ENCODE measurements at regions not wholly inside any gene's neighbourhood (a gene's known extent, or its start where the extent isn't known, plus 50 kb on each side); places are given as distances from the start of the nearest gene placed in this dataset.
"Not testable (repeated sequence)": the region's sequence is repeated elsewhere in the genome, so short reads cannot be mapped to it uniquely, and the experiment has no call there.

- no peak for DNase-seq
Observed at GRCh38 chr2:122075381-122075780, 319.9 kb downstream of the TSN start.

DNA sequence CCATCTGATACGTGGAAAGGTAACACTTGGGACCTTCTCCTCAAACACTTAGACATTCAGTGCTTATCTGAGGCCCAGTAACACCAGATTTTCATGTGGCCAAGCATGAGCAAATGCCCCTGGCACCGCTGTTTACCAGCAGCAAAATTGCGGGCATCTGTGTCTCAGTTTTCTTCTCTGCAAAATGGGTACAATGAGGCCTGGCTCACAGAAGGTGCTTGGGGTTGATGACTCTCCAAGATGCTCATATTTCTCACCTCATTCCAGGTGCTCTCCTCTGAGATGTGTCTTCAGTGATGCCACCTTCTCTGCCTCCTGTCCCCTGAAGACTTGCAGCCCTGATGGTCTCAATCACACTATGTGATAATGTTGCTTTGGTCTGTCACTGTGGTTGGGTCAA, 321.7 kb downstream of the TSN start:
- DNase-seq: no peak

DNA sequence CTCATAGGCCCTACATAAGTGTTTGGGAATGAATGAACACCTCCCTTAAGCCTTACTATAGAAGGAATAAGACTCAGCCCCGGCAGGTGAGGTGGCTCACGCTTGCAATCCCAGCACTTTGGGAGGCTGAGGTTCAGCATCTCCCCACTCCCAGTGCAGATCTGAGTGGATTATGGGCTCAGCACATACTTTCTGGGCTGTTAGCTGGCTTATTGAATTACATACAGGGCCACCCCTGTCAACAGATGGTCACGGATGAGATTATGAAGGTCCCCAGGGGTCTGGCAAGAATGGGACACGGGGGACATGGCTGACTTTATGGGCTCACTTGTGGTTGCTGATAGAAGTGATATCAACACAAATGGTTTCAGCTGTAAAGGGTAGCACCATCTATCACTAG, 322.3 kb downstream of the TSN start:
- DNase-seq: no peak

DNA sequence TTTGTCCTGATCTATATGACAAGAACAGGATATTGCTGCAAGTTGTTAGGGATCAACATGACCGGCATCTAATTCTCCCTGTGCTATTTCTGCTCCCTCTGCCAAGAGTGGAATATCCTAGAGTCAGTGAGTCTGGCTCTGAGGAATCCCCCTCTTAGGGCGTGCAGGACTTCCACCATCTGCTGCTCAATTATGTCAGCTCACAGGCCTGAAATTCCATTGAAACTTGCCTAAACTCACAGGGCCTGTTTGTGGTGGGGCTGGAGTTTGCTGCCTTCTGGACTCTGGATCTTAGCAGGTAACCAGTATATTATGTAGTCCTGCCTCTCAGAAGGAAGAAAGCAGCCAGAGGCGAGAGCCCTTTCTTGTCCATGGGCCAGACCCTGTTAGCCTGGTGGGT, 323.0 kb downstream of the TSN start:
- DNase-seq: no peak

- DNase-seq: no peak
Observed at GRCh38 chr2:122079844-122080243, 324.4 kb downstream of the TSN start.

- DNase-seq: no peak
Observed at GRCh38 chr2:122080316-122080715, 324.9 kb downstream of the TSN start.

DNA sequence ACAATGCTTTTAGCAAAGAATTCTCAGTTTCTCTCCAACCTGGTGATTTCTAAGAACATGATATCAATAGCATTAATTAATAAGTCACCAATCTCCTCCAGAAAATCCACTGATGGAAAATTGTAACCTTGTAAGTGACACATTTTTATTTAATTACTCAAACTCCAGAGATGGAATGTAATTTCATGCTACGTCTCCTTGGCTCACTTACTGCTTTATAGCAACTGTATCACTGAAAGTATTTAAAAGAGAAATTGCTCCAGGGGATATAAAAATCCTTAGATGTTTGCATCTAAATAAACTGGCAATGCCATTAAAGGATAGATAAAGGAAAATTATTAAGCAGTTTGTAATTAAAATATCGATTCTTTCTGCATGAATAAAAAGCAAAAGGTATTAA, 325.4 kb downstream of the TSN start:
- no peak for DNase-seq

DNA sequence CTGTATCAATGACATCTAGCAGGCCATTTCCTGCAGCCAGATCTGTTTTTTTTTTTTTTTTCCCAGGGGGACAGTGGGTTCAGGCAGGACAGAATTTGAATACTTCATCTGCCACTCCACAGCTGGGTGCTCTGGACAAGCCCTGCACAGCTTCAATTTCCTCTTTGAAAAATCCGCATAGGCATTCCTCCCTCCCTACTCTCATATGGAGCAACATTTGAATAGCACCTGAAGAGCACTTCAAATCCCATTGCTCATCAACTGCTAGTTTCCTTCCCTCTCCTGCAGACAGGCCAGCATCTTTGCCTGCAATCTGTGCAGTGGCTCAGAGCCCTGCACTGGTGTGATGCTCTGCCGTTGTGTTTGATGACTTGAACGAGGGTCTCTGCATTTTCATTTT, 326.3 kb downstream of the TSN start:
- no peak for DNase-seq

DNA sequence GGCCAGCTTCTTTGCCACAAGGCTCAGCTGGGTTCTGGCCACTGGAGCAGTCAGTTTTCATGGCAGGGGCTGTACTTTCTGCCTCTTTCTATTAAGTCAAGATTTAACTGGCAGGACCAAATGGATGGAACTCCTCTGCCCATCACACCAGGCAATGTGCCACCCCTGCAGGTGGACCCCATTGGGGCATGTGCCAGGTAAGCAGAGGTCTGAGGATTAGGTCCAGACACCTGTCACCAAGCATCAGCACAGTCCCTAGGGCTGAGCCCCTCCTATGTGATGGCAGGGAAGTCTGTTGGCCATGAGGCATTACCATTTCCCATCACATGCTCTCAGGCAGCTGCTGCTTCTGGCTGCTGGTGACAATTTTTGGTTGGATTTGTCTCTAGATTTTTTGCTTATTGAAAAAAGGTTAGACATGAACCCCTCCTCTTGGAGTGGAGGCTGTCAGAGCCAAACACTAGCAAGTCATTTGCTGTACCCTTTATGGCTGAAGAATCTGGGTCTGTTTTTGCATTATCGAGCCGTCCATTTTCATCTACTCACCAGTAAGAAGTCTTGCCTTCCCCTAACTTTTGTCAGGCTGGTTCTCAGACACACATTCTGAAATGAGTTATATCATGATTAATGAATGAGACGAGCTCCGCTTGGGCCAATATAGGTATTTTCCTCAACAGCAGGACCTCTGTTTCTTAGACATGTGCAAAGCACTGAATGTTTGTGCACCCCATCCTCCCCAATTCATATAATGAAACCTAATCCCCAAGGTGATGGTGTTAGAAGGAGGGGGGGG, 328.0 kb downstream of the TSN start:
- no peak for DNase-seq

DNA sequence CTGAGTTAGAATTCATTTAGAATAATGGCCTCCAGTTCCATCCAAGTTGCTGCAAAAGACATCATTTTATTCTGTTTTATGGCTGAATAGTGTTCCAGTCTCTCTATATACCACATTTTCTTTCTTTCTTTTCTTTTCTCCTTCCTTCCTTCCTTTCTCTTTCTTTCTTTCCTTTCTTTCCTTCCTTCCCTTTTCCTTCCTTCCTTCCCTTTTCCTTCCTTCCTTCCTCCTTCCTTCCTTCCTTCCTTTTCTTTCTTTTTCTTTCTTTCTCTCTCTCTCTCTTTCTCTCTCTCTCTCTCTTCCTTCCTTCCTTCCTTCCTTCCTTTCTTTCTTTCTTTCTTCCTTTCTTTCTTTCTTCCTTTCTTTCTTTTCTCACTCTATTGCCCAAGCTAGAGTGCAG, 330.2 kb downstream of the TSN start:
- DNase-seq: not testable (repeated sequence)

DNA sequence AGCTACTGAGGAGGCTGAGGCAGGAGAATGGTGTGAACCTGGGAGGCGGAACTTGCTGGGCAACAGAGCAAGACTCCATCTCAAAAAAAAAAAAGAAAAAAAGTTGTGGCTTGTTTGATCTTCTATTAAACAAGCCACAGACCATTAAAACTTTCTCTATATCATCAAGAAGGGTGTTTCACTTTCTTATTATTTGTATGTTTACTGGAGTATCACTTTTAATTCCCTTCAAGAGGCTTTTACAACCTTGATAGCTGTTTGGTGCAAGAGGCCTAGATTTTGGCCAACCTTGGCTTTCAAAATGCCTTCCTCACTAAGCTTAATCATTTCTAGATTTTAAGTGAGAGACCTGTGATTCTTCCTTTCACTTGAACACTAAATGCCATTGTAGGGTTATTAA, 339.1 kb downstream of the TSN start:
- DNase-seq: no peak

DNA sequence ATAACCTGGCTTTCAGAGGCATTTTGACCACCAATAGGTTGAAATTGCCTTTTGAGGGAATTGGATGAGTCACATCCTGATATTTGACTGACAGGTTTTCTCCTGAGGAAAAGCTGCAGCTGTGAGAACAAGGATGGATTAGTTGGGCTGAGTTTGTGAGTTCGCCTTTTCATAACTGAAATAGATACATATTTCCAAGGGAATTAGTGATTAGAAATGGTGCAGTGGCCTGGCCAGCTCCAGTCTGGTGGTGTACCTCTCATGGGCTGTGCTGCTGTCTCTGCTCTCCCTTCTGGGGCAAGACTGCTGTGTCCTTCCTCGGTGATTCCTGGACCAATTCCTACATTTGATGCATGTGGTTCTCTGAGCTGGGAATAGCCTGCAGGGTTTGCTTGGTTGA, 341.3 kb downstream of the TSN start:
- DNase-seq: no peak

GRCh38 chr2:122098306-122098705, 342.9 kb downstream of the TSN start:
- DNase-seq: no peak

DNA sequence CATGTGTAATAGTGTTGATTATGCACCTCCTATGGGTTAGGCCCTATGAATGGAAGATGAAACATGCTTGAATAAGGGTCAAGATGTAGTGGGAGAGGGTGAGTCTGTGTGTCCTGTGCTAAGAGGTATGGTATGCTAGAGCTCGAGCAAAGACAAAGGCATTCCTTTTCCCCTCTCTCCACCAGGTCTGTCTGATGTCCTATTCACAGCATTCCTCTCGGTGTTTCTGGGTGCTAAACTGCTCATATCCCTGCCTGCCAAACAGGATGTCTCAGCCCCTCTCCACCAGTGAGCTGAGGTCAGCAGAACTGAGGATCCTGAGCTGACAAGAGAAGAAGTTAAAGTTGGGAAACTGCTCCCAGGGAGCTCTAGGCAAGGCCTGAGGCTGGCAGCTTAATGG, 344.9 kb downstream of the TSN start:
- DNase-seq: no peak

- DNase-seq: no peak
Observed at GRCh38 chr2:122100756-122101155, 345.3 kb downstream of the TSN start.

DNA sequence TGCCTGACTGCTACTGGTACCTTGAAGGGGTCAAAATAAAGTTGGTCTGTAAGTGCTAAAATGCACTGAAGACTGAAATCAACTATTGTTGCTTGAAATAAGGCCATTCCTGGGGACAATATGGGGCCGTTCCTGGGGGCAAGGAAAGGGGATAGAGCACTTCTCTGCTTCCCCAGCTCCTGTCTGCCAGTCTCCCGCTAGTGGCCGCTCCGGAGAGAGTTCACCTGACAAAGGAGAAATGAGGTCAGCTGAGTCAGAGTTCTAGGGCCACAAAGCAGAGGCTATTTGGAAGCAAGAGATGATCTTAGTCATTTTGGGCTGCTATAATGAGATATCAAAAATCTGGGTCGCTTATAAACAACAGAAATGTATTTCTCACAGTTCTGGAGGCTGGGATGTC, 345.9 kb downstream of the TSN start:
- no peak for DNase-seq

- DNase-seq: no peak
Observed at GRCh38 chr2:122105171-122105876, 349.9 kb downstream of the TSN start.

DNA sequence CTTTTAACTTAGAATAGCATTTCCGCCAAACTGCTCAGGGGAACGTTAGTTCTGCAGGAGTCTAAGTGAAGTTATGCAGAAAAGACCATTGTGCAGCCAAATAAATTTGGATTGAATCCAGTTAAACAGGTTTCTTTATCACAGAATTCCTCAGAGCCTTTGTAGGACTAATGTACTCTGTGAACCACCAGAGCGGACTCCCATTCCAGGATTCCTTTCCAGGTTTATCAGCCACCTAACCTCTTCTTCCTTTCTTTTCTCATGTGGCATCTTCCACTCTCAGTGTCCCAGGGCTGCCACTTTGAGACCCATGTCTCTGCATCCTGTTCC, 350.4 kb downstream of the TSN start:
- no peak for DNase-seq

- DNase-seq: no peak
Observed at GRCh38 chr2:122108186-122108585, 352.7 kb downstream of the TSN start.

DNA sequence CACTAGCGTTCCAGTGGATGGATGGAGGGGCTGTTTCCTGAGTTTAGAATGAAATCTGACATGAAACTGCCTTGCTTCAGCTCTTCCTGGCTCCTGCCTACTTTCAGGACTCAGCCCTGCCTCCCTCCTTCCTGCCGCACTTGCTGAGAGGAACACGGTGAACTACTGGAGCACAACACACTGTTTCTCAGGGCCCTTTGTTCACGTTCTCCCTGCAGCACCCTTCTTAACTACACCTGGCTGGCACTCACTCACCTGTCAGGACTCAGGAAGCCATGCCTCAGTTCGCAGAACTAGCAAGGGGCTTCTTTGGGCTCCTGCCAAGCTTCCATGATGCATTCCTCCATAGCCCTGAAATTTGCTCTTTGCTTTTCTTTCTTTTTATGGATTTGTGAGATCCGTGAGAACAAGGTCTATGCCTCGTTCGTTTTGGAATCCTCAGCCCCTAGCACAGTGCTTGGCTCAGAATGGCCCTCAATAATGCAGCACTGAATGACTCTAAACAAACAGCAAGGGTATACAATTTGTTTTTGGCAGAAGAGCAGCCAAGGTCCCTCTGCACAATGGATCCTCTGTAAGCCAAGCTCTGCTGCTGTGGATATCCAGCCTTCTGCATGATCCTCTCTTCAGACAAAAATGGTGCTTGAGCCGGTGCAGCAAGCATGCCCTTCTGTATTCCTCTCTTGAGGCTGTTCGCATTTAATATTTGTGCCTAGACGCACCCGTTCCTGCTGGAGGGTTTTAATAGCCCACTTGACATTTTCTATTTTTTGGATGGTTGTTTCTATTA, 357.0 kb downstream of the TSN start:
- DNase-seq: no peak

DNA sequence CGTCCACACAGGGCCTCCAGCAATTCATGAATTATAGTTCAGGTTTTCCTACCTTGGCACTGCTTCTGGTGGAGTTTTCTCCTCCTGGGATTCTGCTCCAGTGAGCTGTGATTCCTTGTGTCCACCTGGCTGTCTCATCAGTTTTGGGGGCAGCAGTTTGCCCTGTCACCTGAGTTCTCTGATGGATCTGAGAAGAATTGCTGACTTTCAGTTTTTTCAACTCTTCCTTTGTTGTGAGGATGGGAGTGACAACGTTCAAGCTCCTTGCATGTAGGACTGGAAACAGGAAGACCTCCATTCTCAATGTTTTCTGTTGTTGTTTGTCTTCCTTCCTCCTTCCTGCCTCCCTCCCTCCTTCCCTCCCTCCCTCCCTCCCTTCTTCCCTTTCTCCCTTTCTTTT, 359.0 kb downstream of the TSN start:
- DNase-seq: no peak

- DNase-seq: no peak
Observed at GRCh38 chr2:122117371-122117770, 361.9 kb downstream of the TSN start.

GRCh38 chr2:122129399-122129798, 373.9 kb downstream of the TSN start:
- no peak for DNase-seq

- DNase-seq: no peak
Observed at GRCh38 chr2:122132147-122132691, 376.8 kb downstream of the TSN start.

Measured in GDM1 (cell line).